HG03280 (cell line): ENCODE measurements at regions not wholly inside any gene's neighbourhood (a gene's known extent, or its start where the extent isn't known, plus 50 kb on each side); places are given as distances from the start of the nearest gene placed in this dataset.

Experiments used
- ATAC-seq: cut with Tn5 transposase; IDR thresholded peaks from one replicate; pipeline ENCODE4 v1.9.1; 2021; ENCODE audit warnings: mild to moderate bottlenecking, moderate library complexity; ENCODE audit not compliant: unreplicated experiment

DNA sequence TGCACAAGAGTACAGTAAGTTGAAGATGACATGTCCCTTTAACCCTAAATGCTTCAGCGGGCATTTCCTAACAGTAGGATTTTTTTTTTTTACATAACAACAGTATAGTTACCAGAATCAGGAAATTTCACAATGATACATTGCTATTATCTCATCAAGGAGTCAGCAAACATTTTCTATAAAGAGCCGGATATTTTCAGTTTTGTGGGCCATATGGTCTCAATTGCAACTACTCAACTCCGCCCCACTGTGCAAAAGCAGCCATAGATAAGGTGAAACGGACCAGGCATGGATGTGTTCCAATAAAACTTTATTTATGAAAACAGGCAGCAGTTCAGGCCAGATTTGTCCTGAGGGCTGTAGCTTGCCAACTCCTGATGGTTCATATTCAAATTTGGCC is 130.6 kb downstream of the SMAD6 start:
- no peak for ATAC-seq

DNA sequence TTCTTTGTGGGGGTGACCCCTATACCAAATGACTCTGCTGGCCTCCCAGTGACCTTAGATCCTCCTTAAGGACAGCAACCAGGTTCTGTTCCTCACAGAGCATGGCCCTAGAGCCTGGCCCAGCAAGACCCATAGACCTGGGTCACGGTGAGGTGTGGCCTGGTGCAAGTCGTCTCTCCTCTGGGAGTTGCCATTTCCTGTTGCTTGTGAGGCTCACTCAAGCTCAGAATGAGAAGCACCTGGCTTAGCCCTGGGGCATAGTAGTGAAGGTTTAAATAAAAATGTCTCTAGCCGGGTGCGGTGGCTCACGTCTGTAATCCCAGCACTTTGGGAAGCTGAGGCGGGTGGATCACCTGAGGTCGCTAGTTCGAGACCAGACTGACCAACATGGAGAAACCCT is 131.3 kb downstream of the SMAD6 start:
- no peak for ATAC-seq

DNA sequence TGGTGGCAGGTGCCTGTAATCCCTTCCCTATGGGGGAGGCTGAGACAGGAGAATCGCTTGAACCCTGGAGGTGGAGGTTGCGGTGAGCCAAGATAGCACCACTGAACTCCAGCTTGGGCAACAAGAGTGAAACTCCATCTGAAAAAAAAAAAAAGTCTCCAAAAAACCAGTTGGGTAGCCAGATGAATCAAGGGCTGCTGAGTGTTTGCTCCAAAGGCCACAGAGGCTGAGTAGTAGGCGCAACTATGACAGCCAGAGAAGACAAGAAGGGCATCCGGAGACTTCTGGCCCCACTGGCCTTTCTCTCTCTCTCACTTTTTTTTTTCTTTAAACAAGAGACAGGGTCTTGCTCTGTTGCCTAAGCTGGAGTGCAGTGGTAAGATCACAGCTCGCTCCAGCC is 131.8 kb downstream of the SMAD6 start:
- no peak for ATAC-seq

GRCh38 chr15:66834881-66835878 is 133.1 kb downstream of the SMAD6 start:
- no peak for ATAC-seq

GRCh38 chr15:66836231-66837030 is 134.4 kb downstream of the SMAD6 start:
- no peak for ATAC-seq

DNA sequence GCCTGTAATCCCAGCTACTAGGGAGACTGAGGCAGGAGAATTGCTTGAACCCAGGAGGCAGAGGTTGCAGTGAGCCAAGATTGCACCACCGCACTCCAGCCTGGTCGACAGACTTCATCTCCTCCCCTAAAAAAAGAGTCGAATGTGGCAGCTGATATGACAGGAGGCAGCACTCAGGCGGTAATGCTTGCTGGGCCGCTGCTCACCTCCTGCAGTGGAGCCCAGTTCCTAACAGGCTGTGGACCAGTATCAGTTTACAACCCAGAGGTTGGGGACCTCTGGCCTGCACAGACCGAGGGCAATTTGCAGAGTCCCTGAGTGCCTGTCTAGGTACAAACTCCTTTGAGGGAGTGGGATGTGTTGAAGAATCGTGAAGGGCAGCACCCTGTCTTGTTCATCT is 136.2 kb downstream of the SMAD6 start:
- no peak for ATAC-seq

DNA sequence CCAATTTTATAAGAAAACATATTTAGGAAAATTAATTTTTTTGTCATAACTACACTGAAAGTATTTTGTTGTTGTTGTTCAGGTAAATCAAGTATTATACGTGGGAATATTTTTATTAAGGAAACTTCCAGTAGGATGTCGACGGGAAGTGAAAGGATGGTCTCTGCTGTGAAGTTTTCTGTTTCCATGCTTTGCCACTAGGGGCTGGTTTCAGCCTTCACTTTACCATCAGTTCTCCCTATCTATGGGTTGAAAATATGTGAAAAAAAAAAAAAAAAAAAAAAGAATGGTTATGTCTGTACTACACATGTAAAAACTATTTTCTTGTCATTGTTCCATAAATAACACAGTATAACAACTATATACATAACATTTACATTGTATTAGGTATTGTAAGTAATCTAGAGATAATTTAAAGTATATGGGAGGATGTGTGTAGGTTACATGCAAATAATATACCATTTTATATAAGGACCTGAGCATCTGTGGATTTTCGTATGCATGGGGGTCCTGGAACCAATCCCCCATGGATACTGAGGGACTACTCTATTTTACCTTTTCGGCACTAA is 136.7 kb downstream of the SMAD6 start:
- no peak for ATAC-seq

DNA sequence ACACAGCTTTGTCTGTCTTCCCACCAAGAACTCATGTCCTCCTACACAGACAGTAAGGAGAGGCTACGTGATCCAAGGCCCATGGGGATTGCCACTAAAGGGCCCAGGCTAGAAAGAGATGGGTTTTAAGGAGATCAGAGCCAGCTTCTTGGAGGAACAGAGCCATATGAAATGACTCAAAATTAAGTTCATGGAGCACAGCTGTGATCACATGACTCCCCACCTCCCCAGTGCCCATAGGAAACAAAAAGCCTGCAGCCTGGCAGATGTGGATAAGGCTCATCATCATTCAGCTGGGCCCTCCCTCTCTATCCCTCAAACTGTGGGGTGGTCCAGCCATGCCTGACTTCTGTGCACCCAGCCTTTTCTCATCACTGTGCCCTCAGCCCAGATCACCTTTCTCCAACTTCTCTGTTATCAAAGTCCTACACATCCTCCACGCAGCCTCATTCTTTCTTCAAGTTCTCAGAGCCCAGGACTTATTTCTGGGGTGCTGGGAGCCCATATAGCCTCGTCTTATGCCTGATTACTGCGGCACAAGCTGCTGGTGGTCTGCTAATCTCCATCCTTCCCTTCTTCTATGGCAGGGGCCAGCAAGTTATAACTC is 137.6 kb downstream of the SMAD6 start:
- no peak for ATAC-seq

- no peak for ATAC-seq
Observed at GRCh38 chr15:66840615-66841390, 138.8 kb downstream of the SMAD6 start.

GRCh38 chr15:66841953-66842681 is 140.1 kb downstream of the SMAD6 start:
- no peak for ATAC-seq

GRCh38 chr15:66842710-66843441 is 140.8 kb downstream of the SMAD6 start:
- ATAC-seq, result no peak

GRCh38 chr15:66843581-66843980 is 141.5 kb downstream of the SMAD6 start:
- ATAC-seq, result no peak

DNA sequence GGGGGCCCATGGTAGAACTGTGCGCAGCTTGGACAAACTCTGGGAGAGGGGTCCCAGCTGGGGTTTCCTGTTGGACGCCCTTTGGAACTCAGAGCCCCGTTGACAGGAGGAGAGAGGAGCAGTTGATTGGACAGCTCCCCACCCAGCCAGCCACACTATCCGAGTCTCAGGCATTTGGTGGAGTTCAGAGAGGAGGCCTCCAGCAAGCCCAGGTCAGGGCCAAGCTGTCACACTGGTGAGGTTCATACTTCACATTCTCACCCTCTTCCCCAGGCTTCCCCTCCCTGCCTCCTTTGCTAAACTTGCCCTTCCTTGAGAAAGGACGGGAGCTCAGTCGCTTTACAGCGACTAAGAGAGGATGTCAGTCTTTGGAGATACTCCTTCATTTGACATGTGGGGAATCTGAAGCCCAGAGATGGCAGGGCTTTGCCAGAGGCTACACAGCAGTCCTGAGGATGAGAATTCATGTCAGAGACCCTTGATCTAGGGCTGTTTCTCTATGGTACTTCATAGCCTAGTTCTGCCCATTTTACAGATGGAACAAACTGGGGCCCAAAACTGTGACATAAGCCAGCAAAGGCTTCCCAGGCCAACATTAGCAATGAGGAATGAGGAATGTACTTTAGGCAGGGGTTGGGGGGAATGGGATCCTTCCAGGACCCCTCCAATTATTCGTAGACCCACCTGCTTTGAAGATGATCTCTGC is 142.2 kb downstream of the SMAD6 start:
- no peak for ATAC-seq

- no peak for ATAC-seq
Observed at GRCh38 chr15:66844747-66845145, 142.7 kb downstream of the SMAD6 start.

DNA sequence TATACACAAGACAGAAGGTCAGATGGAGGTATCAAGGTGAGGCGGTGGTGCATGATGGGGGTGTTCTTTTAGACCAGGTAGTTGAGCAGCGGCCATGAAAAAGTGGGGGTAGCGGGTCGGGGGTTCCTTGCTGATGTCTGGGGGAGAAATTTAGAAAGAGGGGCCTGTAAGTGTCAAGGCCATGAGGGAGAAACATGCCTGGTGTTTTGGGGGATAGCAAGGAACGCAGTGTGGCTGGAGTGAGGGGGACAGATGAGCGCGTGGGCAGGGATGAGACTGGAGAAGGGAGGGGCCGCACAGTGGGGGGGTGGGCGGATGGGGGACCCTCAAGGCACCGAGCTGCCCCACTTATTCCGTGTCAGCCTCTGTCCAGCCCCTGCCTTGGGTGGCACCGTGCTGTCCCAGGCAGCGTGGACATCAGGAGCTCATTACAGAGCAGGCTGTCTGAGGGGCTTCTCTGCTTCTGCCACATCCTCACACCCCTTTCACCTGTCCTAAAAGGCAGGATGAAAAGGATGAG is 143.3 kb downstream of the SMAD6 start:
- no peak for ATAC-seq

DNA sequence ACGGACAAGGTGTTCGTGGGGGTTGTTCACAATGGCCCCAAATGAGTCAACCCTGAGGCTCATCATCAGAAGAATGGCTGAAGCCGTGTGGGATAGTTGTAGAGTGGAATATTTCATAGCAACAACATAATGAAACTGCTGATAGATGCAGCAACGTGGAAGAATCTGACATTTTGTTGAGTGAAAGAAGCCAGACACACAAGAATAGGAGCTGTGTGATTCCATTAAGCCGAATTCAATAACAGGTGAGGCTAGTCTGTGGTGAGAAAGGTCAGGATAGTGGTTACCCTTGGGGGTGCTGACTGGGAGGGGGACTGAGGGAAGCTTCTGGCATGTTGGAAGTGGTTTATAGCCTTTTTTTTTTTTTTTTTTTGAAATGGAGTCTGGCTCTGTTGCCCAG is 144.0 kb downstream of the SMAD6 start:
- ATAC-seq, result no peak

GRCh38 chr15:66846811-66847210 is 144.8 kb downstream of the SMAD6 start:
- no peak for ATAC-seq

DNA sequence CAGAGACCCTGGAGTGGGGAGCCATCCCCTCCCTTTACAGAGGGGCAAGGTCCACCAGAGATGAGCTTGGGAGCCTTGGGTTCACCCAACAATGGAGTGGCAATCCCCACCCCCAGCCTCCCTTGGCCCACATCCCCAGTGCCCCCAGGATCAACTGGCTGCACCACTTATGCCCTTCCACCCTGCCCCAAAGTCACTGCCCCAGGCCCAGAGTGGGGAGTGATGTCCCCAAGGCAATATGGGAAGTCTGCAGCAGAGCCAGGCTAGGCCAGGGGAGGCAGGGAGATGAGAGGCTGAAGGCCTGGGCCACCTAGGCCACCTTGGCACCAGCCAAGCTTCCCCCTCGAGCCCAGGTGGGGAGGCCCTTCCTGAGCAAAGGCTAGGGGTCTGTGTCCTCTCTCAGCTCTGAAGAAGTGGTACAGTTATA is 145.5 kb downstream of the SMAD6 start:
- no peak for ATAC-seq
